GM12878 (cell line): ENCODE measurements at regions not wholly inside any gene's neighbourhood (a gene's known extent, or its start where the extent isn't known, plus 50 kb on each side); places are given as distances from the start of the nearest gene placed in this dataset.

Source experiments
- ATAC-seq: fragments of 200-7000 bp; cut with Tn5 transposase; 3 replicates; pipeline ENCODE4 v1.9.1; 2020; ENCODE audit warnings: mild to moderate bottlenecking, moderate library complexity
- BruUV-seq: library from RNA; stranded (reverse); fragments of 400-500 nt; replicated peaks from 2 replicates; lab custom pipeline; 2021; lab: Mats Ljungman, UMichigan
- CTCF ChIA-PET: fragments of 300-600 bp; sonication (Branson Sonifier 250); formaldehyde crosslinking; extraction: SDS; loops from one replicate; lab custom pipeline; 2021; ENCODE audit warnings: inconsistent platforms; lab: Yijun Ruan, JAX
- POLR2A ChIA-PET: fragments of 350-600 bp; formaldehyde crosslinking; extraction: SDS; loops from one replicate; lab custom pipeline; 2021; ENCODE audit warnings: inconsistent platforms; lab: Charles Lee
- RAD21 ChIA-PET: fragments of 300-600 bp; sonication (Branson Sonifier 250); formaldehyde crosslinking; loops from one replicate; lab custom pipeline; 2023; ENCODE audit warnings: antibody characterized with exemption; ENCODE audit not compliant: unreplicated experiment; lab: Charles Lee
- SMC1A ChIA-PET: fragments of 300-600 bp; sonication (Branson Sonifier 250); formaldehyde crosslinking; loops from one replicate; lab custom pipeline; 2023; ENCODE audit not compliant: unreplicated experiment, uncharacterized antibody; lab: Charles Lee
- DNase-seq: peaks from one replicate; pipeline ENCODE4 v3.0.0-alpha.2; 2011; ENCODE audit warnings: low read depth, low spot score
- FAIRE-seq: peaks from 3 replicates; lab custom pipeline; 2011; peaks lifted over from hg19 to GRCh38; lab: Jason Lieb, UNC
- H2AFZ ChIP-seq: 2 replicates; pipeline ENCODE4 v1.6.0; 2011; ENCODE audit warnings: low read depth, low read length, control low read depth; ENCODE audit not compliant: control insufficient read depth
- H3K27ac ChIP-seq: 2 replicates; pipeline ENCODE4 v1.5.1; 2011; ENCODE audit warnings: control low read depth; ENCODE audit not compliant: control insufficient read depth, insufficient read depth
- H3K27me3 ChIP-seq, 2 experiments: replicated peaks in 1 of 2; 2 replicates each; pipeline versions ENCODE4 v1.6.0 to v1.6.1; 2011; ENCODE audit warnings: low read length in 1 of 2; ENCODE audit not compliant: control insufficient read depth in 2 of 2, insufficient read depth in 2 of 2
- H3K36me3 ChIP-seq, 2 experiments: 2 replicates each; pipeline ENCODE4 v1.5.1; 2011; ENCODE audit warnings: low read length in 1 of 2; ENCODE audit not compliant: control insufficient read depth in 2 of 2, insufficient read depth in 2 of 2
- H3K4me1 ChIP-seq: 2 replicates; pipeline ENCODE4 v1.6.1; 2011; ENCODE audit warnings: mild to moderate bottlenecking, low read length, moderate library complexity, mixed read lengths; ENCODE audit not compliant: control insufficient read depth, insufficient read depth
- H3K4me2 ChIP-seq: 2 replicates; pipeline ENCODE4 v1.6.0; 2011; ENCODE audit warnings: control low read depth; ENCODE audit not compliant: control insufficient read depth, insufficient read depth
- H3K4me3 ChIP-seq: fragments of 200-600 bp; sonication (generic); 2 replicates; pipeline ENCODE4 v1.5.1; 2016
- H3K79me2 ChIP-seq: 2 replicates; pipeline ENCODE4 v1.6.0; 2011; ENCODE audit warnings: low read length; ENCODE audit not compliant: control insufficient read depth, insufficient read depth
- H3K9ac ChIP-seq: 2 replicates; pipeline ENCODE4 v1.8.0; 2011; ENCODE audit warnings: low read length, control low read depth, mixed read lengths; ENCODE audit not compliant: control insufficient read depth, insufficient read depth
- H3K9me3 ChIP-seq: replicated peaks from 3 replicates; pipeline ENCODE4 v1.5.1; 2011; ENCODE audit warnings: mild to moderate bottlenecking, low read length; ENCODE audit not compliant: control insufficient read depth, insufficient read depth
- H4K20me1 ChIP-seq: 2 replicates; pipeline ENCODE4 v1.6.0; 2011; ENCODE audit not compliant: control insufficient read depth, insufficient read depth
- CHD2 ChIP-seq: IDR thresholded peaks from 2 replicates; pipeline ENCODE4 v1.6.1; 2011; ENCODE audit warnings: low read depth, low read length, improper control_type of control experiment, borderline replicate concordance
- FOXM1 ChIP-seq: IDR thresholded peaks from 2 replicates; pipeline ENCODE4 v1.6.1; 2012; ENCODE audit warnings: low read depth, mild to moderate bottlenecking, inconsistent platforms, low read length, moderate library complexity
- NRF1 ChIP-seq: conservative IDR thresholded peaks from 2 replicates; pipeline ENCODE4 v1.6.1; 2011; ENCODE audit warnings: mild to moderate bottlenecking, low read depth, low read length, improper control_type of control experiment
- TAF1 ChIP-seq: IDR thresholded peaks from 2 replicates; pipeline ENCODE4 v1.6.1; 2011; ENCODE audit warnings: mild to moderate bottlenecking, low read depth, low read length, borderline replicate concordance
- ZNF622 ChIP-seq: fragments of 450-650 bp; IDR thresholded peaks from 2 replicates; pipeline ENCODE4 v1.6.1; 2017; ENCODE audit warnings: mild to moderate bottlenecking, inconsistent platforms
- WGBS: methylation state at CpG from one replicate; pipeline ENCODE4 v1.1.6; 2016; ENCODE audit warnings: low lambda C conversion rate; ENCODE audit not compliant: insufficient replicate concordance, insufficient coverage; ENCODE audit errors: missing lambda C conversion rate; 5-methylcytosine and 5-hydroxymethylcytosine counted together
- in situ Hi-C: fragments of 300-500 bp; cut with MboI; formaldehyde crosslinking; loops from 9 replicates; pipeline ENCODE4 v1.14.3; 2018; ENCODE audit warnings: mixed read lengths
- intact Hi-C: fragments of 100-400 bp; cut with micrococcal nuclease; formaldehyde crosslinking; loops from one replicate; pipeline ENCODE4 v1.14.2; 2022; ENCODE audit not compliant: unreplicated experiment
- TF ChIP-seq, protein P1 (sequence below): fragments of 450-650 bp; IDR thresholded peaks from 2 replicates; pipeline ENCODE4 v1.6.1; 2016; ENCODE audit warnings: mild to moderate bottlenecking, moderate library complexity, borderline replicate concordance

DNA sequence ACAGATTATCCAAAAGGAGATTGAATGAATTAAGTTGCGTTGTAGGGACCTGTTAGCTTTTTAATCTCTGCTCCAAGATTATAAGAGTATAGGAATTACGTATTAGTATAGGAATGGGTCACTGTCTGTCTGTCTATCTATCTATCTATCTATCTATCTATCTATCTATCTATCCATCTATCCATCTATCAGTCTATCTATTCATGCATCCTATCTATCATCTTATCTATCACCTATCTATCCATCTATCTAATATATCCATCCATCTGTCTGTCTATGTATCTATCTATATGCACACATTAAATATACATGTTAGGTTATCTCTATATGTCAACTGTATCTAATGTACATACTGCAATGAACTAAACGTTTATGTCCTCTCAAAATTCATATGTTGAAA, 255.8 kb downstream of the LPIN1 start:
- RAD21 ChIA-PET: interaction anchor here (1.6 kb wide), 1 partner anchor 133 kb away, joined by 4 read pairs; no protein-coding TSS in a partner anchor

More for the DNA sequence above, 255.8 kb downstream of the LPIN1 start:
- no TSS peak for BruUV-seq
- intact Hi-C loops: no loop called here
- Histone ChIP-seq H2AFZ (no peak overlapping the region), H3K4me3 (no peak overlapping the region), H4K20me1 (no peaks in the 10 kb centered on the region), H3K27ac (no peak overlapping the region), H3K79me2 (peaks cover 2% of the 10 kb centered on the region), H3K36me3 (peaks cover 0 to 3% of the 10 kb centered on the region in 2 experiments; a peak in 2 of 4 replicates), H3K4me1 (peaks cover 43% of the 10 kb centered on the region), H3K9ac (no peak overlapping the region), H3K4me2 (no peak overlapping the region), H3K27me3 (no peaks in the 10 kb centered on the region), H3K9me3 (peaks cover 2% of the 10 kb centered on the region; the same call in 2 of the 3 replicates)
- TF ChIP-seq, protein P1, sequence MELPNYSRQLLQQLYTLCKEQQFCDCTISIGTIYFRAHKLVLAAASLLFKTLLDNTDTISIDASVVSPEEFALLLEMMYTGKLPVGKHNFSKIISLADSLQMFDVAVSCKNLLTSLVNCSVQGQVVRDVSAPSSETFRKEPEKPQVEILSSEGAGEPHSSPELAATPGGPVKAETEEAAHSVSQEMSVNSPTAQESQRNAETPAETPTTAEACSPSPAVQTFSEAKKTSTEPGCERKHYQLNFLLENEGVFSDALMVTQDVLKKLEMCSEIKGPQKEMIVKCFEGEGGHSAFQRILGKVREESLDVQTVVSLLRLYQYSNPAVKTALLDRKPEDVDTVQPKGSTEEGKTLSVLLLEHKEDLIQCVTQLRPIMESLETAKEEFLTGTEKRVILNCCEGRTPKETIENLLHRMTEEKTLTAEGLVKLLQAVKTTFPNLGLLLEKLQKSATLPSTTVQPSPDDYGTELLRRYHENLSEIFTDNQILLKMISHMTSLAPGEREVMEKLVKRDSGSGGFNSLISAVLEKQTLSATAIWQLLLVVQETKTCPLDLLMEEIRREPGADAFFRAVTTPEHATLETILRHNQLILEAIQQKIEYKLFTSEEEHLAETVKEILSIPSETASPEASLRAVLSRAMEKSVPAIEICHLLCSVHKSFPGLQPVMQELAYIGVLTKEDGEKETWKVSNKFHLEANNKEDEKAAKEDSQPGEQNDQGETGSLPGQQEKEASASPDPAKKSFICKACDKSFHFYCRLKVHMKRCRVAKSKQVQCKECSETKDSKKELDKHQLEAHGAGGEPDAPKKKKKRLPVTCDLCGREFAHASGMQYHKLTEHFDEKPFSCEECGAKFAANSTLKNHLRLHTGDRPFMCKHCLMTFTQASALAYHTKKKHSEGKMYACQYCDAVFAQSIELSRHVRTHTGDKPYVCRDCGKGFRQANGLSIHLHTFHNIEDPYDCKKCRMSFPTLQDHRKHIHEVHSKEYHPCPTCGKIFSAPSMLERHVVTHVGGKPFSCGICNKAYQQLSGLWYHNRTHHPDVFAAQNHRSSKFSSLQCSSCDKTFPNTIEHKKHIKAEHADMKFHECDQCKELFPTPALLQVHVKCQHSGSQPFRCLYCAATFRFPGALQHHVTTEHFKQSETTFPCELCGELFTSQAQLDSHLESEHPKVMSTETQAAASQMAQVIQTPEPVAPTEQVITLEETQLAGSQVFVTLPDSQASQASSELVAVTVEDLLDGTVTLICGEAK: no peak
- TF ChIP-seq ZNF622 (no peak), FOXM1 (no peak), NRF1 (no peak), CHD2 (no peak), TAF1 (no peak)
- POLR2A ChIA-PET: no interaction called here
- no peak for DNase-seq
- 82% methylated on average over 3 of the region's 3 CpGs for WGBS
- CTCF ChIA-PET: no interaction called here
- no peak for FAIRE-seq
- SMC1A ChIA-PET: no interaction called here
- ATAC-seq: no peak
- in situ Hi-C loops: no loop called here
